ENCODE measurements at regions not wholly inside any gene's neighbourhood (a gene's known extent, or its start where the extent isn't known, plus 50 kb on each side); places are given as distances from the start of the nearest gene placed in this dataset.

- TF ChIP-seq CTCF (IDR thresholded peaks at IDR 0.05), result no peak
- no peak for TF ChIP-seq POLR2A (IDR thresholded peaks at IDR 0.05)
Measured at GRCh38 chr2:7438855-7439254, 521.6 kb downstream of the RNF144A start.
